ENCODE measurements at regions not wholly inside any gene's neighbourhood (a gene's known extent, or its start where the extent isn't known, plus 50 kb on each side); places are given as distances from the start of the nearest gene placed in this dataset.
"Not testable (repeated sequence)": the region's sequence is repeated elsewhere in the genome, so short reads cannot be mapped to it uniquely, and the experiment has no call there.

GRCh38 chr4:152189451-152190179 is 346.3 kb downstream of the FBXW7 start:
- peak; percentile 60 for DNase-seq

GRCh38 chr4:152188801-152189200 is 347.1 kb downstream of the FBXW7 start:
- no peak for DNase-seq

GRCh38 chr4:152187693-152188092 is 348.2 kb downstream of the FBXW7 start:
- no peak for DNase-seq

- DNase-seq: no peak
Observed at GRCh38 chr4:152185786-152186550, 349.9 kb downstream of the FBXW7 start.

- no peak for DNase-seq
Observed at GRCh38 chr4:152181150-152181549, 354.7 kb downstream of the FBXW7 start.

GRCh38 chr4:152180369-152180768 is 355.5 kb downstream of the FBXW7 start:
- DNase-seq: no peak

GRCh38 chr4:152177538-152177937 is 358.4 kb downstream of the FBXW7 start:
- not testable (repeated sequence) for DNase-seq

GRCh38 chr4:152176627-152177214 is 359.2 kb downstream of the FBXW7 start:
- no peak for DNase-seq

GRCh38 chr4:152175586-152175985 is 360.3 kb downstream of the FBXW7 start:
- DNase-seq: no peak

- DNase-seq: peak; percentile 22
Observed at GRCh38 chr4:152172146-152172545, 363.7 kb downstream of the FBXW7 start.

- DNase-seq: no peak
Observed at GRCh38 chr4:152171556-152171955, 364.3 kb downstream of the FBXW7 start.

GRCh38 chr4:152169683-152170082 is 366.2 kb downstream of the FBXW7 start:
- no peak for DNase-seq

- DNase-seq: no peak
Observed at GRCh38 chr4:152168987-152169616, 366.8 kb downstream of the FBXW7 start.

GRCh38 chr4:152166567-152166966 is 369.3 kb downstream of the FBXW7 start:
- DNase-seq: no peak

- DNase-seq: no peak
Observed at GRCh38 chr4:152165846-152166245, 370.0 kb downstream of the FBXW7 start.

- no peak for DNase-seq
Observed at GRCh38 chr4:152165146-152165545, 370.7 kb downstream of the FBXW7 start.

- no peak for DNase-seq
Observed at GRCh38 chr4:152164561-152164960, 371.3 kb downstream of the FBXW7 start.

GRCh38 chr4:152162331-152162697 is 373.6 kb downstream of the FBXW7 start:
- no peak for DNase-seq

GRCh38 chr4:152161676-152162330 is 374.1 kb downstream of the FBXW7 start:
- DNase-seq: no peak

GRCh38 chr4:152160225-152160800 is 375.6 kb downstream of the FBXW7 start:
- no peak for DNase-seq

GRCh38 chr4:152159773-152160172 is 376.1 kb downstream of the FBXW7 start:
- no peak for DNase-seq

- no peak for DNase-seq
Observed at GRCh38 chr4:152158225-152158624, 377.7 kb downstream of the FBXW7 start.

GRCh38 chr4:152157629-152158028 is 378.3 kb downstream of the FBXW7 start:
- DNase-seq: no peak

Data from NCI-H69 (cell line).